ENCODE measurements at regions not wholly inside any gene's neighbourhood (a gene's known extent, or its start where the extent isn't known, plus 50 kb on each side); places are given as distances from the start of the nearest gene placed in this dataset.

DNA sequence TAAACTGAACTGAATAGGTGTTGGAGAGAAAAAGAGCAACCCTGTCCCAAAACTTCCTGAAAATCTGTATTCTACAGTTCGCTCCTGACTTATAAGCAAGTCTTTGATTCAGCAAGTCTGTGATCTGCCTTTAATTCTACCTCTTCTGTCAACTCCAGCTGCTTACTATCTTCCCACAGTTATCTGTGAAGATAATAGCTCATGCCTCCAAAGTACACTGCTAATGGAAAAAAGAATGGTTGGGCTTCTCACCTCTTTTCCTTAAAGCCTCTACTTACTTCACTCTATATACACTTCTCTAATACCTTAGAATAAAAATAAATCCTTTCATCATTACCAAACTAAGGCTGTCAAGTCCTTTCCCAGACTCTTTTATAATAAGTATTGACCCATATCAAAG lies 391.5 kb upstream of the MIR17HG start:
- TF ChIP-seq, protein P1, sequence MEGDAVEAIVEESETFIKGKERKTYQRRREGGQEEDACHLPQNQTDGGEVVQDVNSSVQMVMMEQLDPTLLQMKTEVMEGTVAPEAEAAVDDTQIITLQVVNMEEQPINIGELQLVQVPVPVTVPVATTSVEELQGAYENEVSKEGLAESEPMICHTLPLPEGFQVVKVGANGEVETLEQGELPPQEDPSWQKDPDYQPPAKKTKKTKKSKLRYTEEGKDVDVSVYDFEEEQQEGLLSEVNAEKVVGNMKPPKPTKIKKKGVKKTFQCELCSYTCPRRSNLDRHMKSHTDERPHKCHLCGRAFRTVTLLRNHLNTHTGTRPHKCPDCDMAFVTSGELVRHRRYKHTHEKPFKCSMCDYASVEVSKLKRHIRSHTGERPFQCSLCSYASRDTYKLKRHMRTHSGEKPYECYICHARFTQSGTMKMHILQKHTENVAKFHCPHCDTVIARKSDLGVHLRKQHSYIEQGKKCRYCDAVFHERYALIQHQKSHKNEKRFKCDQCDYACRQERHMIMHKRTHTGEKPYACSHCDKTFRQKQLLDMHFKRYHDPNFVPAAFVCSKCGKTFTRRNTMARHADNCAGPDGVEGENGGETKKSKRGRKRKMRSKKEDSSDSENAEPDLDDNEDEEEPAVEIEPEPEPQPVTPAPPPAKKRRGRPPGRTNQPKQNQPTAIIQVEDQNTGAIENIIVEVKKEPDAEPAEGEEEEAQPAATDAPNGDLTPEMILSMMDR (conservative IDR thresholded peaks at IDR 0.05; ENCODE audit: low read depth, low read length) = no peak
- TF ChIP-seq SMC3 (IDR thresholded peaks at IDR 0.05; ENCODE audit: low read depth, low read length) = no peak

Measured in IMR-90 (cell line).